Epithelial cell of proximal tubule (primary cell): ENCODE measurements at regions not wholly inside any gene's neighbourhood (a gene's known extent, or its start where the extent isn't known, plus 50 kb on each side); places are given as distances from the start of the nearest gene placed in this dataset.

ENCODE experiments used
- DNase-seq: peaks from one replicate; pipeline ENCODE4 v3.0.0-alpha.2; 2011; ENCODE audit warnings: low read depth
- H3K4me3 ChIP-seq: 2 replicates; pipeline ENCODE4 v1.5.1; 2011; ENCODE audit warnings: low read depth, mild to moderate bottlenecking, low read length
- CTCF ChIP-seq: conservative IDR thresholded peaks from 2 replicates; pipeline ENCODE4 v1.5.1; 2012; ENCODE audit warnings: low read depth, mild to moderate bottlenecking, low read length

GRCh38 chr10:33734393-33735155 is 400.1 kb upstream of the NRP1 start:
- DNase-seq: no peak
- TF ChIP-seq CTCF: no peak
- no peak overlapping the region for H3K4me3 ChIP-seq

- no peak overlapping the region for H3K4me3 ChIP-seq
- TF ChIP-seq CTCF: no peak
- DNase-seq: no peak
Observed at GRCh38 chr10:33733058-33733457, 398.6 kb upstream of the NRP1 start.

- H3K4me3 ChIP-seq: no peak overlapping the region
- TF ChIP-seq CTCF: no peak
- no peak for DNase-seq
Observed at GRCh38 chr10:33732161-33732680, 397.8 kb upstream of the NRP1 start.

GRCh38 chr10:33731322-33731721 is 396.9 kb upstream of the NRP1 start:
- H3K4me3 ChIP-seq: no peak overlapping the region
- TF ChIP-seq CTCF: no peak
- no peak for DNase-seq

- no peak overlapping the region for H3K4me3 ChIP-seq
- TF ChIP-seq CTCF: no peak
- no peak for DNase-seq
Observed at GRCh38 chr10:33725430-33725829, 391.0 kb upstream of the NRP1 start.

GRCh38 chr10:33723181-33723580 is 388.7 kb upstream of the NRP1 start:
- no peak for DNase-seq
- no peak for TF ChIP-seq CTCF

GRCh38 chr10:33722067-33722466 is 387.6 kb upstream of the NRP1 start:
- H3K4me3 ChIP-seq: no peak overlapping the region
- no peak for TF ChIP-seq CTCF
- DNase-seq: no peak

More at GRCh38 chr10:33723181-33723580, 388.7 kb upstream of the NRP1 start:
- no peak overlapping the region for H3K4me3 ChIP-seq
